ENCODE measurements at regions not wholly inside any gene's neighbourhood (a gene's known extent, or its start where the extent isn't known, plus 50 kb on each side); places are given as distances from the start of the nearest gene placed in this dataset.

- Histone ChIP-seq H4K5ac (ENCODE audit: insufficient read length, low read depth, low read length) (no peak overlapping the region), H2AFZ (ENCODE audit: low read length) (no peak overlapping the region), H4K20me1 (ENCODE audit: control insufficient read depth, insufficient read depth, insufficient read length) (no peaks in the 10 kb centered on the region), H3K14ac (ENCODE audit: insufficient read depth, low read length) (no peak overlapping the region), H3K18ac (ENCODE audit: insufficient read length, low read depth, low read length) (no peak overlapping the region), H2BK5ac (ENCODE audit: insufficient read length, low read length) (no peak overlapping the region), H3K79me1 (ENCODE audit: insufficient read depth, low read depth, low read length, poor library complexity, severe bottlenecking) (no peaks in the 10 kb centered on the region), H4K91ac (ENCODE audit: insufficient read length, low read depth, low read length) (no peak overlapping the region), H3K4me2 (ENCODE audit: insufficient read depth, insufficient read length, low read length) (no peak overlapping the region), H3K23ac (ENCODE audit: insufficient read length, low read depth, low read length) (no peak overlapping the region), H3K79me2 (ENCODE audit: insufficient read depth, low read length) (no peaks in the 10 kb centered on the region), H3K27ac (ENCODE audit: insufficient read length, low read depth, low read length) (no peak overlapping the region), H2BK20ac (ENCODE audit: low read depth, low read length, poor library complexity, severe bottlenecking) (no peak overlapping the region), H2BK12ac (ENCODE audit: insufficient read length, low read depth, low read length) (no peak overlapping the region), H2AK5ac (ENCODE audit: insufficient read length, low read length) (no peak overlapping the region), H3K4me1 (ENCODE audit: insufficient read depth, low read length) (no peaks in the 10 kb centered on the region), H3K4ac (ENCODE audit: low read depth, low read length) (no peak overlapping the region), H4K8ac (replicated peaks; ENCODE audit: insufficient read length, low read depth, low read length) (no peak overlapping the region), H3K9me3 (ENCODE audit: control insufficient read depth, low read depth, low read length) (no peaks in the 10 kb centered on the region), H2BK15ac (ENCODE audit: low read depth, low read length) (no peak overlapping the region), H3K9ac (ENCODE audit: extremely low read depth, insufficient read length, low read length) (no peak overlapping the region), H3T11ph (ENCODE audit: low read length) (no peak overlapping the region), H3K23me2 (ENCODE audit: insufficient read length, low read depth, low read length, poor library complexity, severe bottlenecking) (no peaks in the 10 kb centered on the region), H2BK120ac (ENCODE audit: low read depth, low read length, poor library complexity, severe bottlenecking) (no peak overlapping the region), H3K56ac (ENCODE audit: insufficient read length, low read depth, low read length) (no peak overlapping the region), H3K27me3 (ENCODE audit: insufficient read depth, low read length) (no peaks in the 10 kb centered on the region)
- peaks cover 7 to 8% of the 10 kb centered on the region in 2 experiments; a peak in 3 of 4 replicates for H3K4me1 Mint-ChIP-seq
- no peak for TF ChIP-seq CTCF (conservative IDR thresholded peaks at IDR 0.05)
- H3K27me3 Mint-ChIP-seq (ENCODE audit: low read depth): peaks cover 3% of the 10 kb centered on the region; the same call in 1 of the 2 replicates
- no peaks in the 10 kb centered on the region for H3K36me3 Mint-ChIP-seq (ENCODE audit: insufficient read depth in 1 of 3, low read depth in 3 of 3)
- no peak overlapping the region for H3K27ac Mint-ChIP-seq
- H3K9me3 Mint-ChIP-seq: no peaks in the 10 kb centered on the region
- no peak for DNase-seq
- no peak overlapping the region for H3K4me3 Mint-ChIP-seq
- WGBS (ENCODE audit: extremely low coverage, insufficient read length, low lambda C conversion rate): no CpG with 5 or more reads among the region's 5 CpGs
These were observed 559.9 kb upstream of the ID2 start for GRCh38 chr2:8121826-8122513.

All from H9 (cell line).